ENCODE measurements at regions not wholly inside any gene's neighbourhood (a gene's known extent, or its start where the extent isn't known, plus 50 kb on each side); places are given as distances from the start of the nearest gene placed in this dataset.

GRCh38 chr3:64943866-64944265 lies 256.1 kb upstream of the ADAMTS9 start:
- no peak for ATAC-seq
- Histone ChIP-seq H3K4me2 (ENCODE audit: low read length) (no peak overlapping the region), H3K27ac (ENCODE audit: low read depth, low read length) (no peak overlapping the region), H3K4me3 (replicated peaks in 1 of 2; ENCODE audit: low read depth in 1 of 2, low read length in 2 of 2) (no peak overlapping the region), H3K4me1 (ENCODE audit: control insufficient read depth in 1 of 2, insufficient read depth in 2 of 2, low read length in 2 of 2) (no peaks in the 10 kb centered on the region), H3K27me3 (ENCODE audit: insufficient read depth, low read length) (peaks cover 15% of the 10 kb centered on the region), H3K9me3 (ENCODE audit: control insufficient read depth in 1 of 2, insufficient read depth in 1 of 2, low read depth in 1 of 2, low read length in 2 of 2) (no peaks in the 10 kb centered on the region), H3K79me2 (ENCODE audit: insufficient read depth, low read length) (no peaks in the 10 kb centered on the region), H3K9me2 (ENCODE audit: insufficient read depth) (no peaks in the 10 kb centered on the region), H2AFZ (ENCODE audit: low read depth, low read length, poor library complexity, severe bottlenecking) (no peak overlapping the region), H3K9ac (ENCODE audit: low read length) (no peak overlapping the region), H3K36me3 (ENCODE audit: control insufficient read depth in 1 of 2, insufficient read depth in 2 of 2, low read length in 2 of 2) (no peaks in the 10 kb centered on the region), H4K20me1 (ENCODE audit: insufficient read depth) (no peaks in the 10 kb centered on the region)
- no TSS peak for BruUV-seq (replicated peaks)
- CTCF ChIA-PET, result no interaction called here
- RAD21 ChIA-PET (ENCODE audit: low non-redundant PET in 1 of 2, low total read pairs in 2 of 2, uncharacterized antibody in 2 of 2, unreplicated experiment in 2 of 2), result no interaction called here
- intact Hi-C loops (cut with micrococcal nuclease), result no loop called here
- POLR2A ChIA-PET, result no interaction called here
- DNase-seq (ENCODE audit: low read depth, low spot score), result no peak
- TF ChIP-seq REST (IDR thresholded peaks at IDR 0.05; ENCODE audit: low read depth) (no peak), EZH2phosphoT487 (IDR thresholded peaks at IDR 0.05; ENCODE audit: borderline replicate concordance) (no peak), CTCF (IDR thresholded peaks at IDR 0.05 in 2 of 3, conservative IDR thresholded peaks at IDR 0.05 in 1 of 3; ENCODE audit: borderline replicate concordance in 1 of 3, insufficient read depth in 1 of 3, low read depth in 2 of 3, low read length in 2 of 3) (no peak), MAX (IDR thresholded peaks at IDR 0.05) (no peak), RAD21 (IDR thresholded peaks at IDR 0.05; ENCODE audit: low read depth) (no peak), ZNF274 (IDR thresholded peaks at IDR 0.05; ENCODE audit: low read depth, low read length) (no peak), TCF7L2 (IDR thresholded peaks at IDR 0.05; ENCODE audit: borderline replicate concordance, extremely low read depth, insufficient read depth, insufficient read length) (no peak)
